ENCODE measurements at regions not wholly inside any gene's neighbourhood (a gene's known extent, or its start where the extent isn't known, plus 50 kb on each side); places are given as distances from the start of the nearest gene placed in this dataset.

GRCh38 chr1:147052143-147052542 is 114.0 kb downstream of the NBPF12 start:
- TF ChIP-seq CTCF (conservative IDR thresholded peaks at IDR 0.05; ENCODE audit: low read depth, low read length) (no peak), EZH2phosphoT487 (IDR thresholded peaks at IDR 0.05; ENCODE audit: borderline replicate concordance, low read length) (no peak)
